ENCODE measurements at regions not wholly inside any gene's neighbourhood (a gene's known extent, or its start where the extent isn't known, plus 50 kb on each side); places are given as distances from the start of the nearest gene placed in this dataset.

- Histone ChIP-seq H3K9me3 (ENCODE audit: control insufficient read depth, low read length) (no peaks in the 10 kb centered on the region), H3K27ac (ENCODE audit: low read length) (no peak overlapping the region), H3K27me3 (ENCODE audit: control insufficient read depth, insufficient read depth) (no peaks in the 10 kb centered on the region), H3K4me1 (ENCODE audit: control insufficient read depth, insufficient read depth, low read length) (no peaks in the 10 kb centered on the region), H3K4me3 (ENCODE audit: low read length) (peak overlapping the region; percentile 29)
- intact Hi-C loops (cut with DNase I): no loop called here
- peak in 1 of 2 donors; percentile 62 for ATAC-seq
- 35% methylated on average over 30 of the region's 30 CpGs for WGBS
- DNase-seq: no peak
These were observed 156.0 kb upstream of the CADM1 start for GRCh38 chr11:115660030-115660805.

- ATAC-seq: peak; percentile 74 to 86
- H3K4me3 ChIP-seq (ENCODE audit: low read length): peak overlapping the region; percentile 29
- no peaks in the 10 kb centered on the region for H3K27me3 ChIP-seq (ENCODE audit: control insufficient read depth, insufficient read depth)
- WGBS: 2% methylated on average over 60 of the region's 60 CpGs
- H3K27ac ChIP-seq (ENCODE audit: low read length): peak overlapping the region; percentile 4
- H3K4me1 ChIP-seq (ENCODE audit: control insufficient read depth, insufficient read depth, low read length): no peaks in the 10 kb centered on the region
- no peaks in the 10 kb centered on the region for H3K9me3 ChIP-seq (ENCODE audit: control insufficient read depth, low read length)
- peak; percentile 39 to 82 (median 68) for DNase-seq
- intact Hi-C loops (cut with DNase I): no loop called here
These were observed 155.1 kb upstream of the CADM1 start for GRCh38 chr11:115659061-115659963.

DNA sequence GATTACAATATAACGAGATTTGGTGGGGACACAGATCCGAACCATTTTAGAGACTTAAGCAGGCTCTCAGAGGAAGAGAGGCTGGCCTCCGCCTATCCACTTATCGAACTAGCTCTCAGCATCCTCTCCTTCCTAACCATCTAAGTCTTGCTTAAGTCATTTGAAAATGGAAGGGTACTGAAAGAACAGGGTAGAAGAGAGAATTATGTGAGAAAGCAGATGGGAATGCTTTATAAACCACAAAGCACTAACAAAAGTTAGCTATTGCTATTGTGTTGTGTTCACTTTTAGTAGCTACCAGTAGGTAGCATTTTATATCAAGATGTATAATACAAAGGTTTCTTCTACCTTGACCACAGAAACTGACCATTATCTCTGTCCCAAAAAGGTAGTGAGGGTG lies 153.4 kb upstream of the CADM1 start:
- Histone ChIP-seq H3K4me1 (ENCODE audit: control insufficient read depth, insufficient read depth, low read length) (no peaks in the 10 kb centered on the region), H3K9me3 (ENCODE audit: control insufficient read depth, low read length) (no peaks in the 10 kb centered on the region), H3K4me3 (ENCODE audit: low read length) (no peak overlapping the region), H3K27me3 (ENCODE audit: control insufficient read depth, insufficient read depth) (no peaks in the 10 kb centered on the region), H3K27ac (ENCODE audit: low read length) (no peak overlapping the region)
- intact Hi-C loops (cut with DNase I): no loop called here
- WGBS: 93% methylated on average over 4 of the region's 4 CpGs
- DNase-seq: no peak
- ATAC-seq: no peak

- Histone ChIP-seq H3K27ac (ENCODE audit: low read length) (no peak overlapping the region), H3K4me1 (ENCODE audit: control insufficient read depth, insufficient read depth, low read length) (no peaks in the 10 kb centered on the region), H3K27me3 (ENCODE audit: control insufficient read depth, insufficient read depth) (no peaks in the 10 kb centered on the region), H3K9me3 (ENCODE audit: control insufficient read depth, low read length) (no peaks in the 10 kb centered on the region), H3K4me3 (ENCODE audit: low read length) (no peak overlapping the region)
- WGBS: 75% methylated on average over 6 of the region's 6 CpGs
- DNase-seq (no peak), ATAC-seq (no peak)
- intact Hi-C loops (cut with DNase I): no loop called here
These were observed 152.5 kb upstream of the CADM1 start for GRCh38 chr11:115656669-115657068.

DNA sequence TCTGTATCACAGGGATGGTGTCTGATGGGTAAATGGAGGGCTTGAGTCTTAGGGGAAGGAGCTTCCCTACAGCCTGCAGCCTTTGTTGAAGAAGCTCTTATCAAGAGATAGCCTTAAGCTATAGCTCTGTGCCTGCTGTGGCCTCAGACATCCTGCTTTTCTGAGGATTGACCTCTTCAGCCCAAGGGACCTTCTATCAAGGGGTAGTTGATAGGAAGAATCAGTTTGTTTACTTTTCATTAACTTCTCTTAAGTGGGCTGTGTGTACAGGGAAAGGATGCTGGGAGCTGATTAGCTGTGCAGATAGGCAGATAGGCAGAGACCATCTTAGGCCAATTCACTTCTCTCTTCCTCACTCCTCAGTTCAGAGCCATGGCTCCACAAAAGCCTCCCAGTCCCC lies 151.8 kb upstream of the CADM1 start:
- no peaks in the 10 kb centered on the region for H3K9me3 ChIP-seq (ENCODE audit: control insufficient read depth, low read length)
- no peak overlapping the region for H3K27ac ChIP-seq (ENCODE audit: low read length)
- H3K27me3 ChIP-seq (ENCODE audit: control insufficient read depth, insufficient read depth): no peaks in the 10 kb centered on the region
- intact Hi-C loops (cut with DNase I): no loop called here
- no peak for DNase-seq
- ATAC-seq: no peak
- no peaks in the 10 kb centered on the region for H3K4me1 ChIP-seq (ENCODE audit: control insufficient read depth, insufficient read depth, low read length)
- no peak overlapping the region for H3K4me3 ChIP-seq (ENCODE audit: low read length)

DNA sequence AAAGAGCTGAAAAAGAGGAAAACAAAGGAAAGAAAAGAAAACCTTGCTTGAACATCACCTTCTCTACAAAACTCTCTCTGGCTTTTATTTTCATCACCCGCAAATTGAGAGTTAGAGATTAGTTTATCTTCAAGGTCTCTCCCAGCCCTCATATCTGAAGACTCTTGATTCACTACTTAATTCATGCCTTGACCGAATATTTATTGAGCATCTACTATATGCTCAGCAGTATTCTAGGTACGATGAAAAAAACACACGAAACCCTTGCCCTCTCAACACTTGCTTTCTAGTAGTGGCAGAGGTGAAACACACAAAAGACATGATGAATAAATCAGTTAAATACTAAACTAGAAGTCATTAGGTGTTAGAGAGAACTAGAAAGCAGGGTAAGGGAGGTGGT lies 150.6 kb upstream of the CADM1 start:
- Histone ChIP-seq H3K27me3 (ENCODE audit: control insufficient read depth, insufficient read depth) (no peaks in the 10 kb centered on the region), H3K4me1 (ENCODE audit: control insufficient read depth, insufficient read depth, low read length) (no peaks in the 10 kb centered on the region), H3K4me3 (ENCODE audit: low read length) (no peak overlapping the region), H3K27ac (ENCODE audit: low read length) (no peak overlapping the region), H3K9me3 (ENCODE audit: control insufficient read depth, low read length) (no peaks in the 10 kb centered on the region)
- WGBS: 92% methylated on average over 4 of the region's 4 CpGs
- intact Hi-C loops (cut with DNase I): no loop called here
- ATAC-seq: no peak
- no peak for DNase-seq

DNA sequence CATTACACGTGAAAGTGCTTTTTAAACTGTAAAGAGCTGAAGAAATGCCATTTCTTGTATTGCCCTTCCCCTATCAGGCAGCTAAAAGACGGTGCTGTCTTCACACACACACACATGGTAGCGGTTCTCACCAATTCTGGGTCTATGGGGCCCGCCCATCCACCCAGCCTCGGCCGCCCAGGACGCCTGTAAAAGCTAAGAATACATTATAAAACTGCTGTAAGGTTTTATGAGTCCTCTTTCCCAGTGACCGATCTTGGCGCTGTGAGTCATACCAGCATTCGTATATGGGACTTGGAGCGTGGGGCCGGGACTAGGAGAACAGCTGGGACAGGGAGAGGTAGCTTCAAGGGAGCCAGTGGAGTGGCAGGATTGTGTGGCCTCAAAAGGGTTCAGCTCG lies 149.7 kb upstream of the CADM1 start:
- Histone ChIP-seq H3K4me3 (ENCODE audit: low read length) (no peak overlapping the region), H3K9me3 (ENCODE audit: control insufficient read depth, low read length) (no peaks in the 10 kb centered on the region), H3K27ac (ENCODE audit: low read length) (no peak overlapping the region), H3K4me1 (ENCODE audit: control insufficient read depth, insufficient read depth, low read length) (no peaks in the 10 kb centered on the region), H3K27me3 (ENCODE audit: control insufficient read depth, insufficient read depth) (no peaks in the 10 kb centered on the region)
- no peak for ATAC-seq
- no peak for DNase-seq
- intact Hi-C loops (cut with DNase I): no loop called here
- 92% methylated on average over 13 of the region's 13 CpGs for WGBS

- 82% methylated on average over 1 of the region's 1 CpG for WGBS
- H3K27me3 ChIP-seq (ENCODE audit: control insufficient read depth, insufficient read depth): no peaks in the 10 kb centered on the region
- DNase-seq: no peak
- intact Hi-C loops (cut with DNase I): no loop called here
- no peak overlapping the region for H3K4me3 ChIP-seq (ENCODE audit: low read length)
- no peaks in the 10 kb centered on the region for H3K9me3 ChIP-seq (ENCODE audit: control insufficient read depth, low read length)
- ATAC-seq: no peak
- H3K27ac ChIP-seq (ENCODE audit: low read length): no peak overlapping the region
- no peaks in the 10 kb centered on the region for H3K4me1 ChIP-seq (ENCODE audit: control insufficient read depth, insufficient read depth, low read length)
These were observed 148.9 kb upstream of the CADM1 start for GRCh38 chr11:115653076-115653475.

DNA sequence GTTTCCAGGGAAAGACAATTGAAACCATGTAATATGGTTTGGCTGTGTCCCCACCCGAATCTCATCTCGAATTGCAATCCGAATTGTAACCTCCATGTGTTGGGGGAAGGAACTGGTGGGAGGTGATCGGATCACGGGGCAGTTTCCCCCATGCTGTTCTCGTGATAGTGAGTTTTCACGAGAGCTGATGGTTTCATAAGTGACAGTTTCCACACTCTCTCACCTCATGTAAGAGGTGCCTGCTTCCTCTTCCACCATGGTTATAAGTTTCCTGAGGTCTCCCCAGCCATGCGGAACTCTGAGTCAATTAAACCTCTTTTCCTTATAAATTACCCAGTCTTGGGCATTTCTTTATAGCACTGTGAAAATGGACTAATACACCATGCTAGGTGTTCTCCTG lies 148.3 kb upstream of the CADM1 start:
- Histone ChIP-seq H3K4me1 (ENCODE audit: control insufficient read depth, insufficient read depth, low read length) (no peaks in the 10 kb centered on the region), H3K9me3 (ENCODE audit: control insufficient read depth, low read length) (no peaks in the 10 kb centered on the region), H3K27me3 (ENCODE audit: control insufficient read depth, insufficient read depth) (no peaks in the 10 kb centered on the region), H3K4me3 (ENCODE audit: low read length) (no peak overlapping the region), H3K27ac (ENCODE audit: low read length) (no peak overlapping the region)
- DNase-seq (no peak), ATAC-seq (no peak)
- intact Hi-C loops (cut with DNase I): no loop called here
- 59% methylated on average over 8 of the region's 8 CpGs for WGBS

- Histone ChIP-seq H3K27me3 (ENCODE audit: control insufficient read depth, insufficient read depth) (no peaks in the 10 kb centered on the region), H3K4me1 (ENCODE audit: control insufficient read depth, insufficient read depth, low read length) (no peaks in the 10 kb centered on the region), H3K27ac (ENCODE audit: low read length) (no peak overlapping the region), H3K9me3 (ENCODE audit: control insufficient read depth, low read length) (no peaks in the 10 kb centered on the region), H3K4me3 (ENCODE audit: low read length) (no peak overlapping the region)
- DNase-seq: no peak
- intact Hi-C loops (cut with DNase I): no loop called here
- 21% methylated on average over 1 of the region's 1 CpG for WGBS
- ATAC-seq: peak; percentile 44 to 61
These were observed 147.9 kb upstream of the CADM1 start for GRCh38 chr11:115652094-115652493.

- no peak overlapping the region for H3K4me3 ChIP-seq (ENCODE audit: low read length)
- ATAC-seq (no peak), DNase-seq (no peak)
- no peaks in the 10 kb centered on the region for H3K27me3 ChIP-seq (ENCODE audit: control insufficient read depth, insufficient read depth)
- no peaks in the 10 kb centered on the region for H3K4me1 ChIP-seq (ENCODE audit: control insufficient read depth, insufficient read depth, low read length)
- WGBS: 78% methylated on average over 5 of the region's 5 CpGs
- intact Hi-C loops (cut with DNase I): no loop called here
- H3K27ac ChIP-seq (ENCODE audit: low read length): no peak overlapping the region
- no peaks in the 10 kb centered on the region for H3K9me3 ChIP-seq (ENCODE audit: control insufficient read depth, low read length)
These were observed 145.2 kb upstream of the CADM1 start for GRCh38 chr11:115649461-115649860.

All from right cardiac atrium (tissue), 5 donors.